ENCODE measurements at regions not wholly inside any gene's neighbourhood (a gene's known extent, or its start where the extent isn't known, plus 50 kb on each side); places are given as distances from the start of the nearest gene placed in this dataset.
A peak's percentile ranks its signal among the peaks of the same experiment; 100 is the strongest.

DNA sequence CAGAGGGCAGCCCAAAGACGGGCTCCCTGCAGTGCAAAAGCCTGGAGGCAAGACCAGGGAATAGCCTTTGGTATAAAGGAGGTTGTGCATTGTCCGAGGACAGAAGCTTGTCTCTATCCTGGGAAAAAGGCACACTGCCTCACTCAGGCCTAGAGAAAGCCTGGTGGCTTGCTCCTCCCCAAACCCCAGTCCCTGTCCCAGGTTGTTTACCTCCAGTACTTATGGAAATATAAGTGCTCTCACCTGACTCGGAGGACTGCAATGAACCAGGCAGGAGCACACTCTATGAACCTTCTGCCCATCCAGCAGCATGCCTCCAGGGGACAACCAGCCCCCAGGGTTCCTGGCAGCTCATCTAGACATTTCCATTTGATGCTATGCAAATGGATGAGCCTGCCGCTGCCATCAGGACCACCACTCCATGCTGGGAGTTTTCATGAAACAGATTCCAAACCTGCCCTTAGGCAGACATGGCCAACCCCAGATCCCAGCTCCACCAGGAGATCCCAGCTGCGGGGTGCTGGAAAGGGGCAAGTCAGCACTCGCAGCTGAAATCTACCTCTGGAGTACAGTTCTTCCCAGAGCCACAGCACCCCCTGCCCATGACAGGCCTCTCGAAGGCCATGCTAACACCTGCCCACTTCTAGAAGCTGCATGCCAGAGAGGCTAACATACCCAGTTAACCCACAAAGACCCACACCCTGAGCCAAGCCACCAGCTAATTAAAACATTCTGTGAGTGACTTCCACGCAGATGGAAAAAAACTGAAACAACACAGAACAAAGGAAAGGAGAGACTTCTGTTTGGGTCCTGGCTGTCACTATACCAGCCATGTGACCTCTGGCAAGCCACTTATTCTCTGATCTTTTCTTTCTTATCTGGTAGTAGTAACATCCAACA lies 101.7 kb downstream of the TTC32 start:
- TF ChIP-seq, protein P1, sequence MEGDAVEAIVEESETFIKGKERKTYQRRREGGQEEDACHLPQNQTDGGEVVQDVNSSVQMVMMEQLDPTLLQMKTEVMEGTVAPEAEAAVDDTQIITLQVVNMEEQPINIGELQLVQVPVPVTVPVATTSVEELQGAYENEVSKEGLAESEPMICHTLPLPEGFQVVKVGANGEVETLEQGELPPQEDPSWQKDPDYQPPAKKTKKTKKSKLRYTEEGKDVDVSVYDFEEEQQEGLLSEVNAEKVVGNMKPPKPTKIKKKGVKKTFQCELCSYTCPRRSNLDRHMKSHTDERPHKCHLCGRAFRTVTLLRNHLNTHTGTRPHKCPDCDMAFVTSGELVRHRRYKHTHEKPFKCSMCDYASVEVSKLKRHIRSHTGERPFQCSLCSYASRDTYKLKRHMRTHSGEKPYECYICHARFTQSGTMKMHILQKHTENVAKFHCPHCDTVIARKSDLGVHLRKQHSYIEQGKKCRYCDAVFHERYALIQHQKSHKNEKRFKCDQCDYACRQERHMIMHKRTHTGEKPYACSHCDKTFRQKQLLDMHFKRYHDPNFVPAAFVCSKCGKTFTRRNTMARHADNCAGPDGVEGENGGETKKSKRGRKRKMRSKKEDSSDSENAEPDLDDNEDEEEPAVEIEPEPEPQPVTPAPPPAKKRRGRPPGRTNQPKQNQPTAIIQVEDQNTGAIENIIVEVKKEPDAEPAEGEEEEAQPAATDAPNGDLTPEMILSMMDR (IDR thresholded peaks at IDR 0.05; ENCODE audit: low read depth, low read length) = no peak
- DNase-seq (ENCODE audit: low read depth in 2 of 2) = no peak
- H3K4me3 ChIP-seq (replicated peaks in 1 of 2; ENCODE audit: low read depth in 2 of 2, low read length in 2 of 2) = no peak overlapping the region

DNA sequence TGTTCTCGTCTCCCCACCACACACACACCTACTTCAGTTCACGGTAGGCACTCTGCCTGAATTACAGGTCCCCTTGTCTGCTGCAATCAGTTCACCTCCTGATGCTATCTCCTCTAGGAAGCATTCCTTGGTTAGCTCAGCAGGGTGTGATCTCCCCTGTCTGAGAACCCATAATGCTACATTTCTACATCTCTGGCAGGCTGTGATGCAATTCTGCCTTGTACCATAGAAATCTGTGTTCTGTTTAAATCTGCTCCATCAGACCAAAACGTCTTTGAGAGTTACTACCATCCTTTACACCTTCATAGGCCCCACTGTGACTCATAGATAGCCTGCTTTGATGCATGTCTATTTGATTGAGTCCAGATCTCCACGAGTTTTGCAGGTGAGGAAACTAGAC lies 103.9 kb downstream of the TTC32 start:
- H3K4me3 ChIP-seq (replicated peaks in 1 of 2; ENCODE audit: low read depth in 2 of 2, low read length in 2 of 2) = no peak overlapping the region
- TF ChIP-seq, protein P1 (IDR thresholded peaks at IDR 0.05; ENCODE audit: low read depth, low read length) = no peak
- peak in 1 of 2 donors; percentile 18 for DNase-seq (ENCODE audit: low read depth in 2 of 2)

DNA sequence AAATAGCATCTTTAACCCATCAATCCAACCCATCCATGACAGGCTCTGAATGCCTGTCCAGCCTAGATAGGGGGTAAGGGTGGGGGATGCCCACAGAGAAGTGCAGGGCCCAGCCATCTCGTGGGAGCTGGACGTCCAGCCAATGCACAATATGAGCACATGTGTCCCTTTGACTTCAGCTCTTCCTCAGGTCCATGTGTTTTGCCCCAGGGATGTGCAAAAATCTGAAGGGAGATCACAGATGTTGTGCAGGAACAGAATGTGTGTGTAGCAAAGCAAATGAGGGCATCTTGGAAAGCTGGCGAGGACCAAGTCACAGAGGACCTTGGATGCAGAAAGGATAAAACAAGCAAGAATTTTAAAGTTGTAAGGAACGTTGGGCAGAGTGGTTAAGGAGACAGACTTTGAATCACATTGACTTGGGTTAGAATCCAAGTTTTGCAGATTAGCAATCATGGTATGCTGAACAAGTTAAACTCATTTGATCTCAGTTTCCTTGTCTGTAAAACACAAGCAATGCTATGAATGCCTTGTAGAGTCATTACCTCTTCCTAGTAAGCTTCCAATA lies 104.5 kb downstream of the TTC32 start:
- no peak for DNase-seq (ENCODE audit: low read depth in 2 of 2)
- TF ChIP-seq, protein P1 (IDR thresholded peaks at IDR 0.05; ENCODE audit: low read depth, low read length) = no peak
- no peak overlapping the region for H3K4me3 ChIP-seq (replicated peaks in 1 of 2; ENCODE audit: low read depth in 2 of 2, low read length in 2 of 2)

DNA sequence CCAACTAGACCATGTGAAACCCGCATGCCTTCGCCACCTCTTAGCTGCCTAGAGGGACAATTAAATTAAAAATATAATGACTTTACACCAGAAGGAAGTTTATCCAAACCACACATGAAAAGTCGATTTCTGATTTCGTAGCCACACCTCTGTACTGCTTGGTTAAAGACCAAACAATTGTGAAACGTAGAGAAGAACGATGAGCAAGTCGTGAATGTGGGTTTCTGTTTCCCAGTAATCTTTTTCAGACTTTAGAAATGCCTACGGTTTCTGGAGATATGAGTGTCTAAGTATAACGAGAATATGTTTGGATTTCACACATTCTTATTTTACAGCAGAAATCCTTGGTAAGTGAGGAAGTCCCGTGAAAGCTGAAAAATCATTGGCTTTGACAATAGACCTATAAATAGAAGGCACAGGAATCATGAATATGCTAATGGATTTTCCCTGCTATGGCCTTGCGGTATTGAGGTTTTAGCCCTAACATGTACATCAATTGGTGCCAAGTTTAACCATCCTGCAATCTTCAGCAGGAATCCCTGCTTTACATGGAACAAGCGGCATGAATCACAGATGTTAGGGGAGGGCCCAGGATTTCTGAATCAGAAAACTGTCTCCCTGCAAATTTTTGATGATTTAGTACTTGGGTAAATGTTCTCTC lies 105.6 kb downstream of the TTC32 start:
- peak; percentile 41 to 49 for DNase-seq (ENCODE audit: low read depth in 2 of 2)
- no peak overlapping the region for H3K4me3 ChIP-seq (replicated peaks in 1 of 2; ENCODE audit: low read depth in 2 of 2, low read length in 2 of 2)
- TF ChIP-seq, protein P1 (IDR thresholded peaks at IDR 0.05; ENCODE audit: low read depth, low read length) = no peak

DNA sequence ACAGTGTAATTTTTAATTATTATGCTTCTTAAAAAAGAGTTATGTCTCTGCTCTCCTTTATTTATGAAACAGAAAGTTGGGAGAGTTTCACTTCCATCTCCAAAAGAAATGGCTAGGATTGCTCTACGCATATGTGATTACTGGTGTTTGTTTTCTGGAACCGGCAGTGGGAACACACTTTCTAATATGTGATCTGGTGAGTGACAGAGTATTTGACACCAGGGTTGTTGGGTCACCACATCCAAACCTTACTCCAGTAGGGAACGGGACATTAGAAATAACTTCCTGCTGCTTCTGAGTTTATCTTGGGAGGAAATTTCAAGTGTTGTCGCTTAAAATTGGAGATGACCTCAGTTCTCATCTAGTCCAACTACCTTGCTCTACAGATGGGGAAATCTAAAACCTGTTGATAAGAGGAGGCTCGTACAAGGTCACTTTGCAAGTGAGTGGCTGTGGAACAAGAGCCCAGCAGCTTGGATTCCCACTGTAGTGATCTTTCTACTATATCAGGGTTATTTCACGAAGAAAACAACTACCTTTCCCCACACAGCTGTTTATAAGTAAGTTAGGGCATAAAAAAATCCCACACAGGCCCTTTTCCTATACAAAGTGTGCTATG lies 108.5 kb downstream of the TTC32 start:
- no peak overlapping the region for H3K4me3 ChIP-seq (replicated peaks in 1 of 2; ENCODE audit: low read depth in 2 of 2, low read length in 2 of 2)
- no peak for DNase-seq (ENCODE audit: low read depth in 2 of 2)
- TF ChIP-seq, protein P1 (IDR thresholded peaks at IDR 0.05; ENCODE audit: low read depth, low read length) = no peak

DNA sequence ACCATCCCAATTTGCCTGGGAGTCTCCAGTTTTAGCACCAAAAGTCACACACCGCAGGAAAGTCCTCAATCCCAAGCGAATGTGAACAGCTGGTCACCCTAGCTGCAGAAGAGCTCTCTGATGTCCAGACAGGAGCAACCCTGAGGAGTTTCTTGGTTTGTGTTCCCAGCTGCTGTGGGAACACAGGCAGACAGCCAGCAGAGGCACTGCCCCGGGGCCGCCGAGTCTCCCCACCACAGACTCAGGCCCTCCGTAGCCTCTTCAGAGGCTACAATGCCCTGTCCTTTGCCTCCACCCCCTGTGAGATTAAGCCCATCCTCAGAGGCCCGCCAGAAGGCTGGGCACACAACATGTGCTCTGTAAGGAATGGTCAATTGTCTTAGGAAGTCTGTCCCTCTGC lies 111.5 kb downstream of the TTC32 start:
- TF ChIP-seq, protein P1 (IDR thresholded peaks at IDR 0.05; ENCODE audit: low read depth, low read length) = no peak
- no peak for DNase-seq (ENCODE audit: low read depth in 2 of 2)

More for the DNA sequence above, 111.5 kb downstream of the TTC32 start:
- H3K4me3 ChIP-seq (replicated peaks in 1 of 2; ENCODE audit: low read depth in 2 of 2, low read length in 2 of 2) = no peak overlapping the region
